Nephron (organoid): ENCODE measurements at regions not wholly inside any gene's neighbourhood (a gene's known extent, or its start where the extent isn't known, plus 50 kb on each side); places are given as distances from the start of the nearest gene placed in this dataset.

Source experiments
- H3K27ac Mint-ChIP-seq, 3 experiments: 2 replicates each; pipeline ENCODE4 v1.8.0; 2020; ENCODE audit warnings: mixed read lengths in 3 of 3, mild to moderate bottlenecking in 2 of 3, moderate library complexity in 1 of 3
- H3K27me3 Mint-ChIP-seq: 2 replicates; pipeline ENCODE4 v1.8.0; 2021; ENCODE audit warnings: low read depth, mild to moderate bottlenecking, moderate library complexity, mixed read lengths
- H3K36me3 Mint-ChIP-seq: 2 replicates; pipeline ENCODE4 v1.8.0; 2020; ENCODE audit warnings: low read depth, mixed read lengths
- H3K4me1 Mint-ChIP-seq: 2 replicates; pipeline ENCODE4 v1.8.0; 2020; ENCODE audit warnings: mixed read lengths
- H3K4me3 Mint-ChIP-seq, 3 experiments: 2 replicates each; pipeline ENCODE4 v1.8.0; 2020; ENCODE audit warnings: mild to moderate bottlenecking in 3 of 3, mixed read lengths in 3 of 3, moderate library complexity in 2 of 3
- H3K9me3 Mint-ChIP-seq: 2 replicates; pipeline ENCODE4 v1.8.0; 2020; ENCODE audit warnings: mixed read lengths
- CTCF ChIP-seq, 3 experiments: fragments of 200-600 bp; sonication (generic); IDR thresholded peaks; one replicate each; pipeline ENCODE4 v1.5.0; 2021; ENCODE audit warnings: antibody characterized with exemption in 3 of 3; ENCODE audit not compliant: unreplicated experiment in 3 of 3

- no peaks in the 10 kb centered on the region for H3K27me3 Mint-ChIP-seq
- no peaks in the 10 kb centered on the region for H3K4me1 Mint-ChIP-seq
Observed at GRCh38 chr1:190019717-190020116, 457.9 kb downstream of the BRINP3 start.

GRCh38 chr1:190022709-190023108 is 455.0 kb downstream of the BRINP3 start:
- no peaks in the 10 kb centered on the region for H3K4me1 Mint-ChIP-seq
- no peak overlapping the region for H3K4me3 Mint-ChIP-seq
- no peaks in the 10 kb centered on the region for H3K9me3 Mint-ChIP-seq
- no peak for TF ChIP-seq CTCF (IDR thresholded peaks at IDR 0.05; ENCODE audit: unreplicated experiment in 3 of 3)
- H3K27ac Mint-ChIP-seq, result no peak overlapping the region
- H3K27me3 Mint-ChIP-seq, result no peaks in the 10 kb centered on the region
- H3K36me3 Mint-ChIP-seq, result no peaks in the 10 kb centered on the region

More at GRCh38 chr1:190019717-190020116, 457.9 kb downstream of the BRINP3 start:
- TF ChIP-seq CTCF (IDR thresholded peaks at IDR 0.05; ENCODE audit: unreplicated experiment in 3 of 3), result no peak
- no peaks in the 10 kb centered on the region for H3K9me3 Mint-ChIP-seq
- H3K4me3 Mint-ChIP-seq, result no peak overlapping the region
- H3K27ac Mint-ChIP-seq, result no peak overlapping the region
- H3K36me3 Mint-ChIP-seq, result no peaks in the 10 kb centered on the region

GRCh38 chr1:190029441-190029840 is 448.2 kb downstream of the BRINP3 start:
- TF ChIP-seq CTCF (IDR thresholded peaks at IDR 0.05; ENCODE audit: unreplicated experiment in 3 of 3), result no peak
- no peaks in the 10 kb centered on the region for H3K36me3 Mint-ChIP-seq
- H3K4me3 Mint-ChIP-seq, result no peak overlapping the region
- no peaks in the 10 kb centered on the region for H3K9me3 Mint-ChIP-seq
- H3K27me3 Mint-ChIP-seq, result no peaks in the 10 kb centered on the region
- H3K27ac Mint-ChIP-seq, result no peak overlapping the region
- no peaks in the 10 kb centered on the region for H3K4me1 Mint-ChIP-seq

GRCh38 chr1:190043655-190044054 is 434.0 kb downstream of the BRINP3 start:
- Mint-ChIP-seq H3K4me3 (no peak overlapping the region), H3K27me3 (no peaks in the 10 kb centered on the region), H3K36me3 (no peaks in the 10 kb centered on the region), H3K9me3 (no peaks in the 10 kb centered on the region), H3K4me1 (no peaks in the 10 kb centered on the region), H3K27ac (no peak overlapping the region)
- no peak for TF ChIP-seq CTCF (IDR thresholded peaks at IDR 0.05; ENCODE audit: unreplicated experiment in 3 of 3)

GRCh38 chr1:190046231-190046630 is 431.4 kb downstream of the BRINP3 start:
- no peak for TF ChIP-seq CTCF (IDR thresholded peaks at IDR 0.05; ENCODE audit: unreplicated experiment in 3 of 3)
- no peak overlapping the region for H3K4me3 Mint-ChIP-seq
- no peaks in the 10 kb centered on the region for H3K36me3 Mint-ChIP-seq
- no peaks in the 10 kb centered on the region for H3K4me1 Mint-ChIP-seq
- H3K9me3 Mint-ChIP-seq, result no peaks in the 10 kb centered on the region
- no peak overlapping the region for H3K27ac Mint-ChIP-seq
- H3K27me3 Mint-ChIP-seq, result no peaks in the 10 kb centered on the region
